C4-2B (cell line): ENCODE measurements at regions not wholly inside any gene's neighbourhood (a gene's known extent, or its start where the extent isn't known, plus 50 kb on each side); places are given as distances from the start of the nearest gene placed in this dataset.

Source experiments
- H3K27ac ChIP-seq: fragments of 450-650 bp; 2 replicates; pipeline ENCODE4 v1.5.1; 2017
- CTCF ChIP-seq: fragments of 450-650 bp; conservative IDR thresholded peaks from 2 replicates; pipeline ENCODE4 v1.5.1; 2017; ENCODE audit warnings: mild to moderate bottlenecking
- ZFX ChIP-seq: fragments of 450-650 bp; IDR thresholded peaks from 2 replicates; pipeline ENCODE4 v1.6.1; 2017

- TF ChIP-seq ZFX (no peak), CTCF (no peak)
- H3K27ac ChIP-seq = no peak overlapping the region
Measured at GRCh38 chr2:174667250-174667860, 69.8 kb upstream of the WIPF1 start.

- TF ChIP-seq ZFX (no peak), CTCF (no peak)
- no peak overlapping the region for H3K27ac ChIP-seq
Measured at GRCh38 chr2:174666845-174667244, 69.2 kb upstream of the WIPF1 start.

- H3K27ac ChIP-seq = no peak overlapping the region
- TF ChIP-seq ZFX (no peak), CTCF (no peak)
Measured at GRCh38 chr2:174666312-174666711, 68.7 kb upstream of the WIPF1 start.

- no peak overlapping the region for H3K27ac ChIP-seq
- TF ChIP-seq CTCF (no peak), ZFX (no peak)
Measured at GRCh38 chr2:174664084-174664759, 66.6 kb upstream of the WIPF1 start.

- no peak overlapping the region for H3K27ac ChIP-seq
- no peak for TF ChIP-seq CTCF
- TF ChIP-seq ZFX = no peak
Measured at GRCh38 chr2:174663550-174663949, 65.9 kb upstream of the WIPF1 start.

- TF ChIP-seq ZFX (no peak), CTCF (no peak)
- no peak overlapping the region for H3K27ac ChIP-seq
Measured at GRCh38 chr2:174662859-174663258, 65.3 kb upstream of the WIPF1 start.

GRCh38 chr2:174662459-174662858 lies 64.9 kb upstream of the WIPF1 start:
- no peak overlapping the region for H3K27ac ChIP-seq
- no peak for TF ChIP-seq ZFX
- no peak for TF ChIP-seq CTCF
